ENCODE measurements at regions not wholly inside any gene's neighbourhood (a gene's known extent, or its start where the extent isn't known, plus 50 kb on each side); places are given as distances from the start of the nearest gene placed in this dataset.

DNA sequence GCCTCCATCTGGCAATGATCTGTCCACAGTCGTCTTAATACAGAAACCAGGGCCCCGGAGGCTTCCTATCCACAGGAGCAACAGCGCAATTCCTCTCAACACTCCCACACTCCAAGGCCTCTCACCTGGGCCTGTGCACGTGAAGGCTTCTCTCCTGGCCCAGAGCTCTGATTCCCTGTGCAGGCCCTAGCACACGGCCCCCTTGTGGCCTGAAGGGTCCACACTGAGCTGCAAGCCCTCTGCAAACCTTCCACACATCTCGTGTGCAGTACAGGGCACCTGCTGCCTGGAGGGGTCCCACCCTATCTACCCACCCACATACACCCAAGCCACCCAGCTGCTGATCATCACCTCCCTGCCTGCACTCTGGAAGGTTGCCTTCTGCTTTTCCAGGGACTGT lies 150.1 kb upstream of the NUDT10 start (continued):
- TF ChIP-seq, protein P1, sequence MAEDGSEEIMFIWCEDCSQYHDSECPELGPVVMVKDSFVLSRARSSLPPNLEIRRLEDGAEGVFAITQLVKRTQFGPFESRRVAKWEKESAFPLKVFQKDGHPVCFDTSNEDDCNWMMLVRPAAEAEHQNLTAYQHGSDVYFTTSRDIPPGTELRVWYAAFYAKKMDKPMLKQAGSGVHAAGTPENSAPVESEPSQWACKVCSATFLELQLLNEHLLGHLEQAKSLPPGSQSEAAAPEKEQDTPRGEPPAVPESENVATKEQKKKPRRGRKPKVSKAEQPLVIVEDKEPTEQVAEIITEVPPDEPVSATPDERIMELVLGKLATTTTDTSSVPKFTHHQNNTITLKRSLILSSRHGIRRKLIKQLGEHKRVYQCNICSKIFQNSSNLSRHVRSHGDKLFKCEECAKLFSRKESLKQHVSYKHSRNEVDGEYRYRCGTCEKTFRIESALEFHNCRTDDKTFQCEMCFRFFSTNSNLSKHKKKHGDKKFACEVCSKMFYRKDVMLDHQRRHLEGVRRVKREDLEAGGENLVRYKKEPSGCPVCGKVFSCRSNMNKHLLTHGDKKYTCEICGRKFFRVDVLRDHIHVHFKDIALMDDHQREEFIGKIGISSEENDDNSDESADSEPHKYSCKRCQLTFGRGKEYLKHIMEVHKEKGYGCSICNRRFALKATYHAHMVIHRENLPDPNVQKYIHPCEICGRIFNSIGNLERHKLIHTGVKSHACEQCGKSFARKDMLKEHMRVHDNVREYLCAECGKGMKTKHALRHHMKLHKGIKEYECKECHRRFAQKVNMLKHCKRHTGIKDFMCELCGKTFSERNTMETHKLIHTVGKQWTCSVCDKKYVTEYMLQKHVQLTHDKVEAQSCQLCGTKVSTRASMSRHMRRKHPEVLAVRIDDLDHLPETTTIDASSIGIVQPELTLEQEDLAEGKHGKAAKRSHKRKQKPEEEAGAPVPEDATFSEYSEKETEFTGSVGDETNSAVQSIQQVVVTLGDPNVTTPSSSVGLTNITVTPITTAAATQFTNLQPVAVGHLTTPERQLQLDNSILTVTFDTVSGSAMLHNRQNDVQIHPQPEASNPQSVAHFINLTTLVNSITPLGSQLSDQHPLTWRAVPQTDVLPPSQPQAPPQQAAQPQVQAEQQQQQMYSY (CRISPR knock-in tag; IDR thresholded peaks at IDR 0.05): no peak
- TF ChIP-seq NFXL1 (IDR thresholded peaks at IDR 0.05; ENCODE audit: borderline replicate concordance) (no peak), ZNF24 (IDR thresholded peaks at IDR 0.05) (no peak), SUZ12 (IDR thresholded peaks at IDR 0.05; ENCODE audit: unreplicated experiment) (no peak), PAX5 (IDR thresholded peaks at IDR 0.05; ENCODE audit: borderline replicate concordance, low read depth, low read length) (no peak), NR2F1 (conservative IDR thresholded peaks at IDR 0.05) (no peak), NR2C2 (IDR thresholded peaks at IDR 0.05; ENCODE audit: borderline replicate concordance, control insufficient read depth, insufficient read length, low read depth) (no peak), CBFB (IDR thresholded peaks at IDR 0.05; ENCODE audit: low read depth) (no peak)
- TF ChIP-seq, protein P2, sequence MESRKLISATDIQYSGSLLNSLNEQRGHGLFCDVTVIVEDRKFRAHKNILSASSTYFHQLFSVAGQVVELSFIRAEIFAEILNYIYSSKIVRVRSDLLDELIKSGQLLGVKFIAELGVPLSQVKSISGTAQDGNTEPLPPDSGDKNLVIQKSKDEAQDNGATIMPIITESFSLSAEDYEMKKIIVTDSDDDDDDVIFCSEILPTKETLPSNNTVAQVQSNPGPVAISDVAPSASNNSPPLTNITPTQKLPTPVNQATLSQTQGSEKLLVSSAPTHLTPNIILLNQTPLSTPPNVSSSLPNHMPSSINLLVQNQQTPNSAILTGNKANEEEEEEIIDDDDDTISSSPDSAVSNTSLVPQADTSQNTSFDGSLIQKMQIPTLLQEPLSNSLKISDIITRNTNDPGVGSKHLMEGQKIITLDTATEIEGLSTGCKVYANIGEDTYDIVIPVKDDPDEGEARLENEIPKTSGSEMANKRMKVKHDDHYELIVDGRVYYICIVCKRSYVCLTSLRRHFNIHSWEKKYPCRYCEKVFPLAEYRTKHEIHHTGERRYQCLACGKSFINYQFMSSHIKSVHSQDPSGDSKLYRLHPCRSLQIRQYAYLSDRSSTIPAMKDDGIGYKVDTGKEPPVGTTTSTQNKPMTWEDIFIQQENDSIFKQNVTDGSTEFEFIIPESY (IDR thresholded peaks at IDR 0.05): no peak

Measured in GM12878 (cell line).